AG09319 (cell line): ENCODE measurements at regions not wholly inside any gene's neighbourhood (a gene's known extent, or its start where the extent isn't known, plus 50 kb on each side); places are given as distances from the start of the nearest gene placed in this dataset.
A peak's percentile ranks its signal among the peaks of the same experiment; 100 is the strongest.
"Not testable (repeated sequence)": the region's sequence is repeated elsewhere in the genome, so short reads cannot be mapped to it uniquely, and the experiment has no call there.

ENCODE experiments used
- DNase-seq: peaks from one replicate; pipeline ENCODE4 v3.0.0-alpha.2; 2010; ENCODE audit warnings: low read depth; ENCODE audit errors: extremely low read depth
- TF ChIP-seq, protein P1 (sequence below): IDR thresholded peaks from 2 replicates; pipeline ENCODE4 v1.5.1; 2011; ENCODE audit warnings: low read depth, mild to moderate bottlenecking, inconsistent platforms, low read length, moderate library complexity

GRCh38 chr4:22597471-22597870 is 81.6 kb upstream of the ADGRA3 start:
- TF ChIP-seq, protein P1, sequence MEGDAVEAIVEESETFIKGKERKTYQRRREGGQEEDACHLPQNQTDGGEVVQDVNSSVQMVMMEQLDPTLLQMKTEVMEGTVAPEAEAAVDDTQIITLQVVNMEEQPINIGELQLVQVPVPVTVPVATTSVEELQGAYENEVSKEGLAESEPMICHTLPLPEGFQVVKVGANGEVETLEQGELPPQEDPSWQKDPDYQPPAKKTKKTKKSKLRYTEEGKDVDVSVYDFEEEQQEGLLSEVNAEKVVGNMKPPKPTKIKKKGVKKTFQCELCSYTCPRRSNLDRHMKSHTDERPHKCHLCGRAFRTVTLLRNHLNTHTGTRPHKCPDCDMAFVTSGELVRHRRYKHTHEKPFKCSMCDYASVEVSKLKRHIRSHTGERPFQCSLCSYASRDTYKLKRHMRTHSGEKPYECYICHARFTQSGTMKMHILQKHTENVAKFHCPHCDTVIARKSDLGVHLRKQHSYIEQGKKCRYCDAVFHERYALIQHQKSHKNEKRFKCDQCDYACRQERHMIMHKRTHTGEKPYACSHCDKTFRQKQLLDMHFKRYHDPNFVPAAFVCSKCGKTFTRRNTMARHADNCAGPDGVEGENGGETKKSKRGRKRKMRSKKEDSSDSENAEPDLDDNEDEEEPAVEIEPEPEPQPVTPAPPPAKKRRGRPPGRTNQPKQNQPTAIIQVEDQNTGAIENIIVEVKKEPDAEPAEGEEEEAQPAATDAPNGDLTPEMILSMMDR = no peak
- no peak for DNase-seq

DNA sequence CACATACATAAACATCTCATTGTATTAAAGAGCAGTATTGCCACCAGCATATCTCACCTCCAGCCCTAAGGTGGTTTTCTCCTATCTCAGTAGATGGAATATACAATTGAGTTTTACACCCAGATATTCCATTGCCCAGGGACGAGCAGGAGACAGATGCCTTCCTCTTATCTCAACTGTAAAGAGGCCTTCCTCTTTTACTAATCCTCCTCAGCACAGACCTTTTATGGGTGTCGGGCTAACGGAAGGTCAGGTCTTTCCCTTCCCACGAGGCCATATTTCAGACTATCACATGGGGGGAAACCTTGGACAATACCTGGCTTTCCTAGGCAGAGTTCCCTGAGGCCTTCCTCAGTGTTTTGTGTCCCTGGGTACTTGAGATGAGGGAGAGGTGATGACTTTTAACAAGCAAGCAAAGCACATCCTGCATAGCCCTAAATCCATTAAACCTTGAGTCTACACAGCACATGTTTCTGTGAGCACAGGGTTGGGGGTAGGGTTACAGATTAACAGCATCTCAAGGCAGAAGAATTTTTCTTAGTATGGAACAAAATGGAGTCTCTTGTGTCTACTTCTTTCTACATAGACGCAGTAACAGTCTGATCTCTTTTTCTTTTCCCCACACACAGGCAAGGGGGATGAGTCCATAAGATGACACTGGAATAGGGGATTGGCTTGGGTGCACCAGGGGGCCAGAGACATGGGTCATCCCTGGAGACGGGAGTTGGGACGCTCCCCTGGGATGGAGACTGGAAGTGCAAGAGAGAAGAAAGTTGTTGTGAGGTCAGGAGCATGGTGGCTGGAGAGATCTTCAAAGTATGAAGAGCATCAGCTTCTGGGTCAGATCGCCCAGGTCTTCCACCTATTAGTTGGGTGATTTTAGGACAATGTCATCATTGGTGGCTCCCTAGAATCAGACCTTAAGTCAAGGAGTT is 82.5 kb upstream of the ADGRA3 start:
- not testable (repeated sequence) for DNase-seq

DNA sequence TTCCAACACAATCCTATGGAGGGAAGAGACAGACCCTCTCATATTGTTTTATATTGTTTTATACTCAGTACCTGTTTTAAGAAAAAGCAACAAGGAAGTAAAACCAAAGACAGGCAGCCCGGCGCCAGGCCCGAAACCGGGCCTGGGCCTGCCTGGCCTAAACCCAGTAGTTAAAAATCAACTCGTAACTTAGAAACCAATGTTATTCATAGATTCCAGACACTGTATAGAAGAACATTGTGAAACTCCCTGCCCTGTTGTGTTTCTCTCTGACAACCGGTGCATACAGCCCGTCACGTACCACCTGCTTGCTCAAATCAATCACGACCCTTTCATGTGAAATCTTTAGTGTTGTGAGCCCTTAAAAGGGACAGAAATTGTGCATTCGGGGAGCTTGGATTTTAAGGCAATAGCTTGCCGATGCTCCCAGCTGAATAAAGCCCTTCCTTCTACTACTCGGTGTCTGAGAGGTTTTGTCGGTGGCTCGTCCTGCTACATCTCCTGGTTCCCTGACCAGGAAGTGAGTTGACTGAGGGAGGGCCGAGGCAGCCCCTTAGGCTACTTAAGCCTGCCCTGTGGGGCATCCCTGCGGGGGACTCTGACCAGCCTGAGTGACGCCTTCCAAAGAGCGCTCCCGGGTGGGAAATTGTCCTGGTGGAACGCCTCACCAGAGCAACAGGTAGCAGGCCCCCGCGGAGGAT is 83.5 kb upstream of the ADGRA3 start:
- not testable (repeated sequence) for DNase-seq

DNA sequence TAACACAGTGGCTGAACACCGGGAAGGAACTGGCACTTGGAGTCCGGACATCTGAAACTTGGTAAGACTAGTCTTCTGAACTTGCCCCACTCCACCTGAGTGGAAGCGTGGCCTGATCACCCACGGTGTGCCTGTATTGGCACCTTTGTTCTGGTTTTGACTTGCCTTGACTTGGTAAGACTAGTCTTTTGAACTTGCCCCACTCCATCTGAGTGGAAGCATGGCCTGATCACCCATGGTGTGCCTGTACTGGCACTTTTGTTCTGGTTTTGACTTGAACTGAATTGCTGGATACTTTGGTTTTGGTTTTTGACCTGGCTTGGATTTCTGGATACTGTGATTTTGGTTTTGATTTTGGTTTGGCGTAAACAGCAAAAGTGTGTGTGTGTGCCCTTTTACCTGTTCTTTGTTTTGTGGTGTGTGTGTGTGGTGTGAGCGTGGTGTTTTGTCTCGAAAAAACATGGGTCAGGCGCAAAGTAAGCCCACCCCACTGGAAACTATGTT is 84.1 kb upstream of the ADGRA3 start:
- not testable (repeated sequence) for DNase-seq

DNA sequence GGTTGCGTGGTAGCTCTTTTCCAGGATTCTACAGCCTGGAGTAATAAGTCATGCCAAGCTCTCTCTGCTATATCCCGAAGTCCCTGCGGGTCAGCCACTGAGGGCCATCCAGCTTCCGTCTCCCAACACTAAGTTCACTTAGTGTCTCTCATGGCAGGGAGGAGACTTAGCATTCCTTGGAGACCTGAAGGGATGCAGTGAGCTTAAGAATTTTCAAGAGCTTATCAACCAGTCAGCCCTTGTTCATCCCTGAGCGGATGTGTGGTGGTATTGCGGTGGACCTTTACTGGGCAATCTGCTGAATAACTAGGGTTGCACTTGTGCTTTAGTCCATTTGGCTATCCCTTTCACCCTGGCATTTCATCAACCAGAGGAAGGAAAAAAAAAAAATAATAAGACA is 85.8 kb upstream of the ADGRA3 start:
- DNase-seq = not testable (repeated sequence)

DNA sequence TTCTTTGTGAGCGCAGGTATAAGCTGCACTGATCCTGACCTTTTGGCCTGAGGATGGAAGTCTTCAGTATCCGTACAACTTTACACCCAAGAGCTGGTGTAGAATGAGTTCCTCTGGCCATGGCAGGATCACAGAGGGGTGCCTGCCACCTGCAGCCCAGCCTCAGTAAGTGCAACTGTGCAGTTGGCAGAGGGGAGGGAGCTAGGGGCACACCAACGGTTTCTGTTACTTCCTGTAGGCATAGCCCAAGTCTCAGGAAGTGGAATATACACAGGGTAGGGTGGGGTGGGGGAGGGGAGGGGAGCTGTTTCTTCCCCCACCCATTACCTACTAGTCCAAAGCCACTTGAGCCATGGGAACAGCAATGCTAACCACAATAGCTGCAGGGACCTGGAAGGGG is 85.4 kb upstream of the GBA3 start:
- DNase-seq = peak; percentile 12
- TF ChIP-seq, protein P1 = peak; percentile 65

- DNase-seq = not testable (repeated sequence)
These were observed 82.7 kb upstream of the GBA3 start for GRCh38 chr4:22609951-22610525.

DNA sequence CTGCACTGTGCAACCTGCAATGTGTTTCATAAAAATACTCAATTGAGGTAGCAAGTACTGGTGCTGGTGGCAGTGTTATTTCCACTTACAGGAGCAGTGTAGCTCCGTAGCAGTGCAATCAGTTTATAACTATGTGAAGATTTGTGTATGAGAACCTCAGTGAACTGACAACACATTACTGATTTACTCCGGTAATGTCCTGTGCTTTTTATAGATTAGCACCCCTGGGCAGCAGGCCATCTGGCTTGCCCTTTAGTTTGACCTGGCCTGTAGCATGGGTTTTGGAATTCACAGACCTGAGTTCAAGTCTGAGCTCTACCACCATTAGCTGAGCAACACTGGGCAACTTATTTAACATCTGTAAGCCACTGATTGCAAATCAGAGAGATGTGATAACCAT is 78.6 kb upstream of the GBA3 start:
- TF ChIP-seq, protein P1 = no peak
- no peak for DNase-seq

DNA sequence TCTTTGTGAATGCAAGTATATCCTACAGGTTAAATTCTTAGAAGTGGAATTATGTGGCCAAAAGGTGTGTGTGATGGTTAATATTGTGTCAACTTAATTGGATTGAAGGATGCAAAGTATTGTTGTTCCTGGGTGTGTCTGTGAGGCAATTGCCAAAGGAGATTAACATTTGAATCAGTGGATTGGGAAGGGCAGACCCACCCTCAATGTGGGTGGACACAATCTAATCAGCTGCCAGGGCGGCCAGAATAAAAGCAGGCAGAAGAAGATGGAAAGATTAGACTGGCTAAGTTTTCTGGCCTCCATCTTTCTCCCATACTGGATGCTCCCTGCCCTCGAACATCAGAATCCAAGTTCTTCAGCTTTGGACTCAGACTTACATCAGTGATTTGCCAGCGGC is 76.2 kb upstream of the GBA3 start:
- TF ChIP-seq, protein P1 = no peak
- DNase-seq = no peak

- DNase-seq = not testable (repeated sequence)
These were observed 72.6 kb upstream of the GBA3 start for GRCh38 chr4:22620144-22620543.

DNA sequence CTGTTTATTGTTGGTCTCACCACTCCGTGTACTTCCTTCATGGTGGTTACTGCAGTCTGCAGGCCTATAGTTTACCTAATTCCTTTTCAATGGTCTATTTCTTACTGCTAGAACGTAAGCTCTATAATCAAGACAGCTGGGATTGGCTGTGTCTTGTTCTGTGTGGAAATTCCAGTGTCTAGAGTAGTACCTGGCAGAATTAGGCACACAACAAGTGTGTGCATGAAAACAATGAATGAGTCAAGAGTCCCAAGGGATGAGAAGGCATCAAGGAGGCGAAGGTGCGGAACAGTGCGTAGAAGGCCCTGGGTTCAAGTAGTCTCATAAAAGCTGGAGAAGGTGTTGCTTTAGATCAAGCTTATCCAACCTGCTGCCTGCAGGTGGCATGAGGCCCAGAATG is 70.8 kb upstream of the GBA3 start:
- not testable (repeated sequence) for DNase-seq

DNA sequence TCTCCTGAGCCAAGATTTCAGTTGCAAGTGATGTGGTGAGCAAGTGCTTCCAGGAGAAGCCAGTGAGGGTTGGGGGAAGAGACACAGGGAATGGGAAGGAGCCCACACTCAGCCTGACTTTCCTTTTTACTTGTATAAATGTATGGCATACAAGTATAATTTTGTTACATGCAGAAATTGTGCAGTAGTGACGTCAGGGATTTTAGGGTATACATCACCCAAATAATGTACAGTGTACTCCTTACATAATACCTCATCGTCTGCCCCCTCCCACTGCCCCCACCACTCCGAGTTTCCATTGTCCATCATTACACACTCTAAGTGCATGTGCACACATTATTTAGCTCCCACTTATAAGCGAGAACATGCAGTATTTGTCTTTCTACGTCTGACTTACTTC is 68.7 kb upstream of the GBA3 start:
- not testable (repeated sequence) for DNase-seq
